Body of pancreas (tissue), 4 donors: ENCODE measurements at regions not wholly inside any gene's neighbourhood (a gene's known extent, or its start where the extent isn't known, plus 50 kb on each side); places are given as distances from the start of the nearest gene placed in this dataset.

Experiments
- ATAC-seq: fragments of 150-250 bp; one replicate; pipeline ENCODE4 v1.9.1; 2016
- DNase-seq, 4 donors: peaks; one replicate each; pipeline ENCODE4 v3.0.0-alpha.2; 2019
- H3K27ac ChIP-seq, 4 donors: fragments of 200-600 bp; sonication (generic); 1 replicate in 3 of 4; 2 replicates in 1 of 4; pipeline versions ENCODE4 v1.5.1 to v1.6.1; 2016 to 2019; ENCODE audit warnings: mild to moderate bottlenecking in 1 of 4, mixed read lengths in 1 of 4, moderate library complexity in 1 of 4
- H3K27me3 ChIP-seq, 2 donors: fragments of 200-600 bp; sonication (generic); one replicate each; pipeline ENCODE4 v1.6.0; 2016; ENCODE audit warnings: mild to moderate bottlenecking in 1 of 2
- H3K36me3 ChIP-seq, 2 donors: fragments of 200-600 bp; sonication (generic); replicated peaks in 1 of 2; 2 replicates each; pipeline ENCODE4 v1.5.1; 2016; ENCODE audit warnings: low read depth in 2 of 2; ENCODE audit not compliant: insufficient read depth in 1 of 2
- H3K4me1 ChIP-seq: fragments of 200-600 bp; sonication (generic); one replicate; pipeline ENCODE4 v1.6.0; 2016
- H3K4me3 ChIP-seq, 2 donors: fragments of 200-600 bp; sonication (generic); 1 replicate in 1 of 2; 2 replicates in 1 of 2; pipeline ENCODE4 v1.5.1; 2016 to 2019
- H3K9me3 ChIP-seq, 3 donors: fragments of 200-600 bp; sonication (generic); 1 replicate in 2 of 3; 2 replicates in 1 of 3; pipeline ENCODE4 v1.5.1; 2016
- POLR2A ChIP-seq, 3 donors: fragments of 450-650 bp; IDR thresholded peaks; one replicate each; pipeline ENCODE4 v1.6.1; 2016; ENCODE audit warnings: antibody characterized with exemption in 3 of 3, mild to moderate bottlenecking in 2 of 3
- WGBS, 2 donors: methylation state at CpG; one replicate each; pipeline ENCODE4 v1.1.5; 2017; 5-methylcytosine and 5-hydroxymethylcytosine counted together
- intact Hi-C: fragments of 100-400 bp; cut with DNase I; formaldehyde crosslinking; loops from one replicate; pipeline ENCODE4 v1.15.1; 2023
- TF ChIP-seq, protein P1 (sequence below), 7 experiments: fragments of 450-650 bp in 4 of 7; fragments of 200-600 bp in 3 of 7; sonication (generic) in 3 of 7; IDR thresholded peaks; one replicate each; pipeline ENCODE4 v1.5.1; 2016 to 2019; ENCODE audit warnings: antibody characterized with exemption in 7 of 7

DNA sequence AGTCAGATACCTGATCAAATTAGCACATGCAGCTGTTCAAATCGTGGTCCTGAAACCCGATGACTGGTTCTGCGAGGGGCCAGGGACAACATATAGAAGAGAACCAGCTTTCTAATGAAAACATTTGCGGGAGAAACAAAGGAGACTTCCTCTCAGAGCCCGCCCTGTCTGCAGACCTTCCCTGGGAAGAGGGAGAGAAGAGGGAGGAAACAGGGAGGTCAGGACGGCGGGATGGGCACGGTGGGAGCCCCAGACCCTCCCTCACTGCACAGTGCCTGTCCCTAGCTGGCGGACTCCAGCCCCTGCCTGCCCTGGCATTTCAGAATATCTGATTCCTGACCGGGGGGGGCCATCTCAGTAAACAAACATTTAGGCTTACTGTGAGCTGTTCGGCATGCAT lies 317.3 kb downstream of the FOXL1 start:
- no peak overlapping the region for H3K4me3 ChIP-seq
- DNase-seq (no peak), ATAC-seq (no peak)
- peaks cover 0 to 6% of the 10 kb centered on the region in 2 donors for H3K27me3 ChIP-seq
- WGBS, 2 donors, result 21 to 31% methylated on average over 11 of the region's 11 CpGs
- no peak for TF ChIP-seq POLR2A (IDR thresholded peaks at IDR 0.05)
- TF ChIP-seq, protein P1, sequence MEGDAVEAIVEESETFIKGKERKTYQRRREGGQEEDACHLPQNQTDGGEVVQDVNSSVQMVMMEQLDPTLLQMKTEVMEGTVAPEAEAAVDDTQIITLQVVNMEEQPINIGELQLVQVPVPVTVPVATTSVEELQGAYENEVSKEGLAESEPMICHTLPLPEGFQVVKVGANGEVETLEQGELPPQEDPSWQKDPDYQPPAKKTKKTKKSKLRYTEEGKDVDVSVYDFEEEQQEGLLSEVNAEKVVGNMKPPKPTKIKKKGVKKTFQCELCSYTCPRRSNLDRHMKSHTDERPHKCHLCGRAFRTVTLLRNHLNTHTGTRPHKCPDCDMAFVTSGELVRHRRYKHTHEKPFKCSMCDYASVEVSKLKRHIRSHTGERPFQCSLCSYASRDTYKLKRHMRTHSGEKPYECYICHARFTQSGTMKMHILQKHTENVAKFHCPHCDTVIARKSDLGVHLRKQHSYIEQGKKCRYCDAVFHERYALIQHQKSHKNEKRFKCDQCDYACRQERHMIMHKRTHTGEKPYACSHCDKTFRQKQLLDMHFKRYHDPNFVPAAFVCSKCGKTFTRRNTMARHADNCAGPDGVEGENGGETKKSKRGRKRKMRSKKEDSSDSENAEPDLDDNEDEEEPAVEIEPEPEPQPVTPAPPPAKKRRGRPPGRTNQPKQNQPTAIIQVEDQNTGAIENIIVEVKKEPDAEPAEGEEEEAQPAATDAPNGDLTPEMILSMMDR (IDR thresholded peaks at IDR 0.05), result no peak
- H3K27ac ChIP-seq, result no peak overlapping the region
- H3K4me1 ChIP-seq, result no peaks in the 10 kb centered on the region
- intact Hi-C loops, result no loop called here
- no peaks in the 10 kb centered on the region for H3K9me3 ChIP-seq
- H3K36me3 ChIP-seq, result no peaks in the 10 kb centered on the region

DNA sequence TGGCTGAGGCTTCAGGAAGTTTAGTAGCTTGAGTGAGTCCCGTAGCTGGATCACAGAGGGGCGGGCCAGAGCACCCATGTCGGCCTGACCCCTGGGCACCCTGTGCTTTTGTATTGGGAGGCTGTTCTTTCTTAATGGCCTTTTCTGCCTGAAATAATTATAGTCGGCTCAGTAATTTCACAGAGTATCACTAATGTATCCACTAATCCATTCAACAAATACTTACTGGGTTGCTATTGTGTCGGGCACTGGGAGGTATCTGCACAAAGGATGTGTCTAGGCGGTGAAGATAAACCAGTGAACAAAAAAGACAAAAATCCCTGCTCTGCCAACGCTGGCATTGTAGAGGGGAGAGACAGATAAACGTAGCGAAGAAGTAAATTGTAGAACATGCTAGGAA lies 318.6 kb downstream of the FOXL1 start:
- intact Hi-C loops, result no loop called here
- H3K36me3 ChIP-seq, result no peaks in the 10 kb centered on the region
- H3K9me3 ChIP-seq, result no peaks in the 10 kb centered on the region
- H3K27me3 ChIP-seq, result peaks cover 0 to 3% of the 10 kb centered on the region in 2 donors
- ATAC-seq, result no peak
- H3K27ac ChIP-seq, result no peak overlapping the region
- WGBS, 2 donors, result 63 to 73% methylated on average over 9 of the region's 9 CpGs
- no peak overlapping the region for H3K4me3 ChIP-seq
- DNase-seq, result no peak
- no peaks in the 10 kb centered on the region for H3K4me1 ChIP-seq
- no peak for TF ChIP-seq POLR2A (IDR thresholded peaks at IDR 0.05)

DNA sequence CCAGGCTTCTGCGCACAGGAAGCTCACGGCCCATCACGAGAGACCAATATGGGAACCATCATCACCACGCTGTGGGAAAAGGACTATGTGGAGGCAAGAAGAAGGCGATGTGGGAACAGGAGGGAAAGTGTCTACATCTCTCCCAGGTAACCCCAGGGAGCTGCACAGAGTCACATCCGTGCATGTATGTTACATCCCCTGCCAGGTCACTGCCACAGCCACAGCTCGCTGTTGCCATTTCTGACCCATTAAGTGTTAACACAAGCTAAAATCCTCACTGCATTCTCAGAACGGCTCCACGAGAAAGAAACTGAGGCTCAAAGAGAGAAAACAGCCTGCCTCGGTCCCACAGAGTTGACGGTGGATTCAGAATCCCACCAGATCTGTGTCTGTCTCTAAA lies 319.1 kb downstream of the FOXL1 start:
- WGBS, 2 donors, result 80 to 83% methylated on average over 11 of the region's 11 CpGs
- no peak overlapping the region for H3K27ac ChIP-seq
- no peaks in the 10 kb centered on the region for H3K27me3 ChIP-seq
- H3K9me3 ChIP-seq, result no peaks in the 10 kb centered on the region
- no peak for TF ChIP-seq POLR2A (IDR thresholded peaks at IDR 0.05)
- TF ChIP-seq, protein P1 (IDR thresholded peaks at IDR 0.05), result no peak
- no peaks in the 10 kb centered on the region for H3K36me3 ChIP-seq
- no peaks in the 10 kb centered on the region for H3K4me1 ChIP-seq
- no peak for DNase-seq
- no peak overlapping the region for H3K4me3 ChIP-seq
- intact Hi-C loops, result no loop called here
- ATAC-seq, result no peak

DNA sequence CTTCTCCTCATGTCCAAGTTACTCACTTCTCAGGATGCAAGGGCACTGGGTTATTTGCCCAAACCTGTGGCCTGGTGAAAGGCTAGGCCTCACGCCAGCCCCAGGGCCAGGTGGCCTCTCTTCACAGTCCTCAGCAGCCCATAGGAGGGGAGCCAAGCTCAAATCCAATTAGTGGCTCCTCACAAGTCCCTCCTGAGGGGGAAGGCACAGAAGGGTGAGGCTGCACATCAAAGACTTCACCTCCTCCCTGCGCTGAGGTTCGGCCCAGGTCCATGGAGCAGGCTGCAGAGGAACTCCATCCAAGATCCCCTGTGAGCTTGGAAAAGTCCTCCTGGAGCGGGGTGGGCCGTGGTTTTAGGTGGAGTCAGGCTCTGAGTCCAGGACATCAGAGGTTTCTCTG lies 320.0 kb downstream of the FOXL1 start:
- Histone ChIP-seq H3K27me3 (no peaks in the 10 kb centered on the region), H3K4me1 (no peaks in the 10 kb centered on the region), H3K4me3 (no peak overlapping the region), H3K27ac (no peak overlapping the region), H3K9me3 (no peaks in the 10 kb centered on the region), H3K36me3 (no peaks in the 10 kb centered on the region)
- TF ChIP-seq, protein P1 (IDR thresholded peaks at IDR 0.05), result no peak
- TF ChIP-seq POLR2A (IDR thresholded peaks at IDR 0.05), result no peak
- no peak for ATAC-seq
- WGBS, 2 donors, result 77% methylated on average over 5 of the region's 5 CpGs; no CpG with 5 or more reads in 1 of the 2 donors
- DNase-seq, result no peak
- intact Hi-C loops, result no loop called here

DNA sequence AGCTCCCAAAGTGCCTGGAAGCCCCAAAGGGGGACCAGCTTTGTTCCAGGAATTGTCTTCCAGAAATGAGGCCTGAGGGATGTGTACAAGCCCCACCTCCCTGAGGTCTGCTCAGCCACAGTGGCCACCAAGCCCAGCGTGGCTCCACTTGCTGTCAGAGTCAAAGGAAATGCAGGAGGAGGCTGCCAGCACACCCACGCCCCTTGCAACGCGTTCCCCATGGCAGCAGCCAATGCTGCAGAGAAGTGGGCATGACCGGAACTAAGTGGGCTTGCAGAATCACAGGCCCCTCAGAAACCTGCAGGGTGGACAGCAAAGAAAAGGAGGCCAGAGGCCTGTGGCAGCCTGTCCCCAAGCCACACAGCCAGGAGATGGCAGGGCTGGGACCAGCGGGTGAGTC lies 320.8 kb downstream of the FOXL1 start:
- intact Hi-C loops, result no loop called here
- WGBS, 2 donors, result 76 to 77% methylated on average over 6 of the region's 6 CpGs
- H3K36me3 ChIP-seq, result no peaks in the 10 kb centered on the region
- TF ChIP-seq, protein P1 (IDR thresholded peaks at IDR 0.05), result no peak
- TF ChIP-seq POLR2A (IDR thresholded peaks at IDR 0.05), result no peak
- H3K4me3 ChIP-seq, result no peak overlapping the region
- no peaks in the 10 kb centered on the region for H3K4me1 ChIP-seq
- H3K27ac ChIP-seq, result no peak overlapping the region
- ATAC-seq, result no peak
- DNase-seq, result no peak
- no peaks in the 10 kb centered on the region for H3K9me3 ChIP-seq
- H3K27me3 ChIP-seq, result no peaks in the 10 kb centered on the region
